NCI-H2196 treated with DMSO at 0.1 percent for 48 hours (cell line): ENCODE measurements at regions not wholly inside any gene's neighbourhood (a gene's known extent, or its start where the extent isn't known, plus 50 kb on each side); places are given as distances from the start of the nearest gene placed in this dataset.
"Not testable (repeated sequence)": the region's sequence is repeated elsewhere in the genome, so short reads cannot be mapped to it uniquely, and the experiment has no call there.

ENCODE experiments used
- DNase-seq: peaks from one replicate; lab custom pipeline; 2025; ENCODE audit not compliant: unreplicated experiment; lab: John Stamatoyannopoulos, UW

DNA sequence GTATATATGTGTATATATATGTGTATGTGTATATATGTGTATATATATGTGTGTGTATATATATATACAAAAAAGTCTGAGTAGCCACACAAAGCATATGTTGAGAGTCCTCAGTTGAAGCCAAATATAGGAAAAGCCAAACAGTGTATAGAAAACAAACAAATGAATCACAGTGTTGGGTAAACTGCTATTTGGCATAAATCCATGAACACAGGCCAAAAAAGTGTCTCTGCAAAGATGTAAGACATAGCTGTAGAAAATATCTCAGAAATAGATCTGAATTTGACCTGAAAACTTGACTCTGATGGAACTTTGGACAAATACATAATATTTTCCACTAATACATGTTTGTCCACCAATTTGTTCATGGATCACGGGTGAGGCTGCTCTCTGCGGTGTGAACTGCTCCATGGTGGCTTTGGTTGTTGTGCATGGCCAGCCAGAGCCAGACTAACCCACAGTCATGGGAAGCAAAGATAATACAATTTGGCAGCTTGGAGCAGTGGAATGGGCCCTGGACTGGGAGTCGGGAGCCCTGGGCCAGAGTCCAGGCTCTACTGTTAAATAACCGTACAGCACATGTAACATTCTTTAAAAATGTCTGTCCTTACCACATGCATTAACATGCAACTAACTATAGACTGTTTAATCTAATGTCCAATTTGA is 76.9 kb upstream of the EED start:
- no peak for DNase-seq

DNA sequence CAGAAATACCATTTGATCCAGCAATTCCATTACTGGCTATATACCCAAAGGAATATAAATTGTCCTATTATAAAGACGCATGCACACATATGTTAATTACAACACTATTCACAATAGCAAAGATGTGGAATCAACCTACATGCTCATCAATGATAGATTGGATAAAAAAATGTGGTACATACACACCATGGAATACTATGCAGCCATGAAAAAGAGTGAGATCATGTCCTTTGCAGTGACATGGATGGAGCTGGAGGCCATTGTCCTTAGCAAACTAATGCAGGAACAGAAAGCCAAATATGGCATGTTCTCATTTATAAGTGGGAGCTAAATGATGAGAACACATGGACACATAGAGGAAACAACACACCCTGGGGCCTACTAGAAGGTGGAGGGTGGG is 78.3 kb upstream of the EED start:
- not testable (repeated sequence) for DNase-seq

DNA sequence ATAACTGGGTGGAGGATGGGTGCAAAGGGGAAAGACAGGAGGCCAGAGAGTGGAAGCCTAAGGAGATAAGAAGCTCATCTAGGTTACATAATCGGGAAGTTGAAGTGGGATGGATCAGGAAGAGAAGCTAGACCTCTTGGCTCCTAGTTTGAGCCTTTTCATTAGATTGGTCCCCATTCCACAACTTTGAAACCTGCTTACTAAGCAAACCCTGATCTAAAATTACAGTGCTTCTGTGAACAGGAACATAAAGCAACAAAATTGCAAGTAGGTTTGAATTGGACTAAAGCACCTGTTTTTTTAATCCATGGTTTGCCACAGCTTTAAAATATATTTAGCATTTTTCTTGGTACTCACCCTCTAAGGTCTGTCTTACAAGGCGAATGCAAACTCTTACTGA is 80.4 kb upstream of the EED start:
- DNase-seq: no peak

DNA sequence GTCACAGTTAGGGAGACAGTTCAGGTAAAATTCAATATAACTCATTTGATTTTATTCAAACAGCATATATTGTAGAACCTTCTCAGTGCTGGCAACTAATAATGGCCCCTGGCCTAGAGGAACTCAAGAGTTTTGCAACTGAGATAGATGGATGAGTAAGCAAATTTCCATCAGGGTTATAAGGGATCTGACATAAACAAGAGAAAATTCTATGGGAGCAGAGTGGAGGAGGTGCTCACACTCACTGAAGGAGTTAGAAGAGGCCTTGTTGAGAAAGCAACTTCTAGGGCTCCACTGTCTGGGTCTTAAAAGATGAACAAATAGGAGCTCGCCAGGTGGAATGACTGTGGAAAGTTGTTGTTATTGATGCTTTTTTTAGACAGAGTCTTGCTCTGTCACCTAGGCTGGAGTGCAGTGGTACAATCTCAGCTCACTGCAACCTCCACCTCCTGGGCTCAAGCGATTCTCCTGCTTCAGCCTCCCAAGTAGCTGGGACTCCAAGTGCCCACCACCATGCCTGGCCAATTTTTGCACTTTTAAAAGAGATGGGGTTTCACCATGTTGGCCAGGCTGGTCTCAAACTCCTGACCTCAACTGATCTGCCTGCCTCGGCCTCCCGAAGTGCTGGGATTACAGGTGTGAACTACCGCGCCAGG is 81.2 kb upstream of the EED start:
- DNase-seq: not testable (repeated sequence)

DNA sequence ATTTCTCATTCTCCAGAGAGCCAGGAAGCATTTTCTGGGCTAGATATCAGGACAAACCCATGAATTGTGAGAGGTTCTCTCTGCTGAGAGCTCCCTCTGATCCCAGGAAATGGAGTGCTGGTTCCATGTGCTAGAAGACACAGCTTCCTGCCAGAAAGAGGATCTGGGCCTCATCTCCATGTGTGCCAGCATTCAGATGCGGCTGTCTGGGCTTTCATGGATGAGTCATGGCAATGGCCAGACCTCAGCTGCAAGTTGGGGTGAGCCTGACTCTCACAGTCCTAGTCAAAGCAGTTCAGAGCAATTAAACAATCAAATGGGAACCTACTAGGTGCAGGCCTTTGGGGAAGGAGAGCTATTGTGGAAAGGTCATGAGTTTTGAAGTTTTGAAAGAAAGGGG is 82.3 kb upstream of the EED start:
- no peak for DNase-seq

DNA sequence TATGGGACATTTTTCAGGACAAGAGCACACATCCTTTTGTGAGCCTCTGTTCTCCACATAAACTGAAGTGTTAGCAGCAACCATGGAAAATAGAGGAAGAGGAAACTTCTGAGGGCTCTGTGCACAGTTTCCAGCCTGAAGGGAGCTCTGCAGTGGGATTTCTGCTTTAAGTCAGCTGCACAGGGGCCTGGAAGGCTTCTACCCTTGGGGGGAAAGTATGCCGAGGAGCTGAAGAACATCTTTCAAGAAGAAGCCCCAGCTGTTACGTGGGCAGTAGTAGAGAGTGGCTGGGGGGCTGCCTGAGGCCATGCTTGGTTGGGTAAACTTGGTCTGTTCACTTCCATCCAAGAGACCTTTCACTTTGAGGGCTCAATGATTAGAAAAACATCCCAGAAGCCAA is 82.7 kb upstream of the EED start:
- DNase-seq: no peak

DNA sequence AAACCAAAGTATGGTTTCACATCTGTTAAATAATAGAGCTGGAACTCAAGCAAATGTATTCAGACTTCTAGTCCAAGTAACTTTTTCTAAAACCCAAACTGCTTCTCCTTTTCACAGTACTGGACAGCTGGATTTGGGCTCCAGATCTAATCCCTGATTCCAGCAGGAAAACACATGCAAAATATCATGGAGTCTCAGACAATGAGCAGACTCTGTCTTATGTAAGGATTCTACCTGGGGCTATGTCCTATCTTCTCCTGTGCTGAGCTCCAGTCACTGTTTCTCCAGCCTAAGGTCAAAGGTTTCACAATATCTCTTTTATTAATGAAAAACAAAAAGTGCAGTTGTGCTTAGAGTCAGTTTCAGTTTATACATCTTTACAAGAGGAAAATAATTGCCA is 83.2 kb upstream of the EED start:
- no peak for DNase-seq

DNA sequence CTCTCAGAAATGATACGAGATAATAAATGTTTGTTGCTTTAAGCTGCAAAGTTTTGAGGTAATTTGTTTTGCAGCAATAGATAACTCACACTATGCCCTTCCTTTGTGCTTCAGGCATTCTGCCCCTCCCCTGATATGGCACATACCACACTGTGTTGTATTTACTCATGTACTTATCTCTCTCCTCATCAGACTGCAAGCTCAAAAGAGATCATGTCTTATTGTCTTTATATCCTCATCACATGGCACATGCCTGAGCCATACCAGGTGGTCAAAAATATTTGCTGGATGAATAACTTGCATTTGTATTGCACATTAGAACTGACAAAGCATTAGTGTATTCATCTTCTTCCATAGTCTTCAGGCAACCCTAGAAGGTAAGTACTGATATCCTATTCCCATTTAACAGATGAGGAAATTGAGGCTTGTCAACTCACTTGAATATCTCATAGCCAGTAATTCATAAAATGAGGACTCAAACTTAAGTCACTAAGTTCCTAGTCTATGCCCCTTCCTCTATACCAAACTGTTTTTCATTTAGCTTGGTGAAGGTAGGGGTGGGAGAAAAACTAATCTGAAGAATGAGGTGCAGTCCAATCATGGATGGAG is 83.9 kb upstream of the EED start:
- no peak for DNase-seq

DNA sequence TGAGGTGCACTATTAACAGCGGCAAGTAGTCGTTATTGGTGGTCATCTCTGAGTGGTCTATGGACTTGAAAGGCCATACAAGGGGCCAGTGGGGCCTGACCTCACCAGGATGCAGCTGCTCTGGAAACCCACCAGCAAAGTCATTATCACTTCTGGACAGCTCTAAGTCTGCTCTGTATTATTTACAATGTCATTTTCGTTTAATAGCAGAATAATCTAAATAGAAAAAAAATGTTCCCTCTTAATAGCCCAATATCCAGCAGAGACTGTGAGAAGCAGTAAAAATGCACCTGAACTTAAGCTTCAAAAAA is 85.0 kb upstream of the EED start:
- no peak for DNase-seq

DNA sequence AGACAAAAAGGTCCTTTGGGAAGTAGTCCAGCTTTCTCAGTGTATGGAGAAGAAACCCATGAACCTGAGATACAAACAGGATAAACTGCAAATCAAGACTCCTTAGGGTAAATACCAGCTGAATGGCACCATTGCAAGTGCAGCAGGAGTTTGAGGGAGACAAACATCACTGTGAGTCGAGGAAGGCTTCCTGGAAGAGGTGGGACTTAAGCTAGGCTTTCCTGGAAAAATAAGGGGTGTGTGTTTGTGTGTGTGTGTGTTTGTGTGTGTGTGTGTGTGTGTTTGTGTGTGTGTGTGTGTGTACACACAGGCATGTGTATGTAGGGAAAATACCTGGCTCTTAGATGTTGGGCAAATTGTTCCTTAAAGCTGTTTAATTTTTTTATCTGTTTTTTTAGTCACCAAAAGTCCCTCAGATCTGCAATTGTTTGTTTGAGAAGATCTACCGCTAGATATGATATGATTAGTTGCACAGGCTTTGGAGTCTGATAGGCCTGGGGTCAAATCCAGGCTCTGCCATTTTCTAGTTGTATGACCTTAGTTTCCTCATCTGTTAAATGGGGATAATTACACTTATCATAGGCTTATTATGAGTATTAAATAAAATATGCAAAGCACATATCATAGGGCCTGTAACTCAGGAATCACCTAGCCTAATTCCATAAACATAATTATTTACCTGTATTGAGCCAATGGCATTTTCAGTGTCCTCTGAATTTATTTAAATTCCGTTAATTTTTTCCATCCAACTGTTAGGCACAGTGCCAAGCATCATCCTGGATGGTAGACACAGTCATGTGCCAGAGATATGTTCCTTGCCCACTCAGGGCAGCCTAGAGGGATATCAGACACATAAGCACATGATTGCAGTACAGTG is 85.6 kb upstream of the EED start:
- DNase-seq: no peak

DNA sequence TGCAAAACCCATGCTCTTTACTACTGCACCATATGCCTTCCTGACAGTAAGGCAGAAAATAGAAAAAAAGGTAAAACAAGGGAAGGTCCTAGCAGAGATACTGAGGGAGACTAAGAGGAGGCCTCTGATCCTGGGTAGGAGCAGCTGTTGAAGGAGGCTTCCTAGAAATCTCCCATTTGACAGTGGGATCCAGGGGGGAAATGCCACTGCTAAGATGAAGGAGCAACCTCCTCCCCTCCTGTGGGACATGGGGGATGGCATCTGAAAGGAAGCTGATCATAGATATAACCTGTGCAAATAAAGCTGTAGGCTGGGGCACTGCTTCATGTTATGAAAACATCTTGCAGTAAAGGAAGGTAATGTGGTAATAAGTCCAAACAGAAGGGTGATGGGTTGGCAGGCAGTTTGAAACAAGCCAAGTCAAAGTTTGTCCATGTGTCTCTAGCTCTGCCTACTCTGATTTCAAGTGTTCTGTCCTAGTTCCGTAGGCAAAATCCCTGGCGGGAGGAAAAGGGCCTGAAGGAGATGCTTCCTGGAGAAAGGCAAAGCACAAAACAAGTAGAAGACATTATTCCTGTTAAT is 86.7 kb upstream of the EED start:
- no peak for DNase-seq

DNA sequence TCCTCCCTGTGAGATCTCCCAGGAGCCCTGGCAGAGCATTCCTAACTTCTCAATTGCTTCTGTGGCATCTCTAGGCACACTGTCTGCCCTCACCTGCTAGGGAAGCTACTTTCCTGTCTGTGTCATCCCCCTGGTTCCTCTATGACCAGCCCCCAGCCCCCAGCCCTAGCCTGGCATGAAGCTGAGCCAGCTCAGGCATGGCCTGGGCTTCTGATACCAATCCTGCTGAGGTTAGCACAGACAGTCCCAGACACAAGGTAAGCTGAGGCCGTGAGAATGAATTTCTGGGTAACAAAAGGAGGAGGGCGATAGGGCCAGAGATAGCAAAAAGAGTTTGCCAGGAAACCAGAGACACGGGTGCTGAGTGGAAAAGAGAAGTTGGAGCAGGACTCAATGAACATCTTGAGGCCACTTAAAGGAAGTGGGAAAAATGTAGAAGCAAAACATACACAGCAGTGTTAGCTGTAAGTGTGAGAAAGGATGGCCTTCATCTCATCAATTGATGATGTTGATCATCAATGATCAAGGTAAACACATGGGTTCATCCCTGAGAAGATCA is 87.6 kb upstream of the PICALM start:
- DNase-seq: no peak

DNA sequence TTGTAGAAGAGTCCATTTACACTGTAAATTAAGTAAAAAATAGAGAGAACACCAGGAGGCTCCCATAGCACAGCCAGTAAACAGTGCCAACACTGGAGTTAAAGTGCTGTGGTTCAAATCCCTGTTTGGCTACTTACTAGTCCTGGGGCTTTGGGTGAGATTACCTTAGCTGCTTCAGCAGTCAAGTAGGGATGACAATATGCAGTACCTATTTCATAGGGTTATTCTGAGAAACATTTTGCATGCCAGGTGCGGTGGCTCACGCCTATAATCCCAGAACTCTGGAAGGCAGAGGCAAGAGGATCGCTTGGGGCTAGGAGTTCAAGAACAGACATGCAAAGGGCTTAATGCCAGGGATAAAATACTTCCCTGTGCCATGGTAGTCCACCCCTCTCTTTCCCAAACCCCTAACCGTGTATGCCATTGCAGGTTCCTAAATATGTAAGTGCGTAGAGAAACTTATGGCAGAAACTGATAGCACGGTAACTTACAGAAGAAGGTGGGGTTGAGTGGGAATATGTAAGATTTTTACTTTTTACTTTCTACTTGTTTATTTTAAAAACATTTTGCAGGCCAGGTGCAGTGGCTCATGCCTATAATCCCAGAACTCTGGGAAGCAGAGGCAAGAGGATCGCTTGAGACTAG is 86.4 kb upstream of the PICALM start:
- no peak for DNase-seq

DNA sequence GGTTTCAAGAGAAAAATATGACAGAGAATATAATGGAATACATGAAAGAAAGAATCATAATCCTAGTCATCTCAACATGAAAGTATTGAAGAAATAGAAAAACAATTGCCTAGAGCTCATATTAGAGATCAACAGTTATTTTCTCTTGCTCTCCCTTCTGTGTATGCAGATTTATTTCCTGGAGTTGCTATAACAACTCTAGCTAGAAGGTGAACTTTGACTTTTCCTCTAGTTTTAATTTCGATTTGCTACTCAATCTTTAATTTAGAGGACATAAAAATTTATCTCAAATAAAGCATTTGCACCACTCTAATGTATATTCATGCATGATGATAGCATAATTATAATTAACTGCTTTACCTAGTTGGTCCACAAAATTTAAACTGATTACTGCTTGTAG is 84.6 kb upstream of the PICALM start:
- DNase-seq: no peak

DNA sequence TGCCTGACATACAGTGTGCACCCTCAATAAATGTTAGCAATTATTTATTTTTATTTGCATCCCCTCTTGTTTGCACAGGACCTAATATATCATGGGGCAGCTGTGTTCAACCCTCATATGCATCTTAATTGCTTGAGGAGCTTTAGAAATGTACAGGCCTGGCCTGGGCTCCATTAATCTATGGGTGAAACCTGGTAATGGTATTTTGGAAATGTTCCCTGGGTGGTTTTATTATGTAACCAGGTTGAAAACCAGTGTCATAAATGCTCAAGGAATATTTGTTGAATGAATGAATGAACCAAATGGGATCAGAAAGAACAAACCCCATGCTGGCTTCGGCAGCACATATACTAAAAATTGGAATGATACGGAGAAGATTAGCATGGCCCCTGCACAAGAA is 84.0 kb upstream of the PICALM start:
- DNase-seq: no peak

DNA sequence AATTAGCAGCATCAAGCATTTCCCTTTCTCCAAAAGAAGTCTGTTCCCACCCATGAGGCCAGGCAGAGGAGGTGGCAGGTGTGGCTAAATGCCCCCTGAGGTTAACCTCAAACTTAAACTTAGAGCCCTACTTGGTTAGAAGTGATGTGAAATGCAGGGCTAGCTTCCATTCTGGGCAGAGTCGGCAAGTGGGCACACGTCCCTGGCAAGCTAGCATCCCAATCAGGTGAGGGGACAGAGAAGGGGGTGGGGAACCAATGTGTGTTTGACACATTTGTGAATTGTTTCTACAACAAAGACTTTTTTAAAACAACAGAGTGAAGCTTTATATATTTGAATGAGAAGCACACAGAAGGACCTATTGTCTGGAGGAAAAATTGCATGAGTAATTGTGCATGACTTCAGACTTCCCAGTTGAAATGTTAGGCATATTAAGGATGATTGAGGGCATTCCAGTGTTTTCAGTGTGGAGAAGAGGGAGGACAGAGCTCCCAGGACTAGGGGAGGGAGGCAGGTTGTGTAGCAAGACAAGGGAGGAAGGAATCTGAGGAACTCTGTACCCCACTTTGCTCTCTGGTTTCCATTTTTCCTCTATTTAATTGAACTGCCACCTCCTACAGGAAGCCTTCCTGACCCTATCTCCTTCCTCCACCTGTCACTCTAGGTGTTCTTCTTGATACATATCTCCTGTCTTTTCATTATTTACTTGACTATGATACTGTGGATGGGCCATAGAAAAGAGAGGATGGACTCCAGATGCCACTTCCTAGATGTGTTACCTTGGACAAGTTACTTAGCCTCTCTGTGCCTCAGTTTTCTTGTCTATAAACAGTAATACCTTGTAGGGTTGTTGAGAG is 83.3 kb upstream of the PICALM start:
- DNase-seq: no peak

DNA sequence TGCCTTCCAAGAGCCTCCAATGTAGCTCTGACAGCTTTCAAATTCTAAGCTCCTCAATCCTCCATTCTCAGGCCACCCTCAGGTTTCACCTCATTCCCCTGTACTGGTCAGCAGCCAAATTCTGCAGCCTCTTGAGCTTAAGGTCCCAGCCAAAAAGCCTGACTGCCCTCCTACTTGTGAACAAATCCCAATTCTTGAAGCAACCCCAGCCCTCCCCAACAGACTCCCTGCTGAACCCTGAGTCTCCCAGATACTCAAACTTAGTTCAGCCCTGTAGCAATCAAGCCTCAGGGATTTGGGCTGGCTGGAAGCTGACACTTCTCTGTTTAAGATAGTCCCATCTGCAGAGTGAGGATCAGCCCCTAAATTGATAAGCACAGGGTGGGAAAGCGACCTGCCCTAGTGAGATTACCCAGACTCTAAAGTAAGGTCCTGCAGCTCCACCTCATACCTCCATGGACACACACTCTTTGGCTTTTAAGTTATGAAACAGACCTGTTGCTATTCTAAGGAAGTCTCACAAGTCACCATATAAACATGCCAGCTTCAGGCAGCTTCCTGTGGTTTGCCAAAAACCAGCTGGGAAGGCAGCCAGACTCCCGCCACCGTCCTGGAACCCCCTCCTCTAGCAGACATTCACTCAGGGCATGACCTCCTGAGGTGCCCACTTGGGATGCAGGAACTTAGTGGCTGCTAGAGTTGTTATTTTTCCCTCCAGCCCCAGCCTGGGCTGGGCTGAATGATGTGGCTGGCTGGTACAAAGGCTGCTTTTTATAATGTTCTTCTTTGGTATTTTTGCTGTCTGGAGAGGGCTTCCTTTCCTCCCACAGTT is 82.5 kb upstream of the PICALM start:
- DNase-seq: no peak

DNA sequence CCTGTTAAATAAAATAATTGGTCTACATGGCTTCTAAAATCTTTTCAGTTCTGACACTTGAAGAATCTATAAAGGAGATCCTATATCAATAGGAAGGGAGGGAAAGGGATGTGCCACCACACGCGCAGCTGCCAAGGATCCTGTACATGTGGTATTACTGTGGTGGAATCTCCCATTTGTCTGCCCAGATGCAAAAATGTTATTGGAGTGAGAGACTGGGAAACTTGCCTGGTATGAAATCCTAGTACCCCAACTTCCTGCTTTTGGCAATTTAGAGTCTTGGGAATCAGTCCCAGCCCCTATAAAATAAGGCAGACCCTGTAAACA is 81.9 kb upstream of the PICALM start:
- DNase-seq: no peak

DNA sequence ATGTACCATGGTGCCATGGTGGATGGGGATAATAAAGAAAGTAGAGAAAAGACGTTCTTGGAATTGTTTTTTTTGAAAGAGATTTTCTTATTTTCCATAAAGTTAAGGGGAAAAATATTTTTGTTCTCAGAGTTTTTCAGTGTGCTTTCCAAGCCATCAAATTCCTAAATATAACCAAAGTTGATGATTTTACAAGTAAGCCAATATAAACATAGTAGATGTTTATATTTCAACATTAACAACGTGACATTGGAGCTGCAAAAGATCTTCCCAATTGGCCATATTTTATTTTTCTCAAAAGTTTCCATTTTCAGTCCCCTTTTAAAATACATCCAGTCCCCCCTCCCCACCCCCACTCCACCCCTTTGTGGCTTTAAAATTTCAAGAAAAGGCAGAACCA is 80.9 kb upstream of the PICALM start:
- no peak for DNase-seq
